ENCODE measurements at regions not wholly inside any gene's neighbourhood (a gene's known extent, or its start where the extent isn't known, plus 50 kb on each side); places are given as distances from the start of the nearest gene placed in this dataset.

GRCh38 chr5:174419540-174420132 is 304.7 kb upstream of the MSX2 start:
- Mint-ChIP-seq H3K27ac (no peak overlapping the region), H3K36me3 (ENCODE audit: low read depth) (no peaks in the 10 kb centered on the region), H3K9me3 (no peaks in the 10 kb centered on the region), H3K27me3 (peaks cover 18% of the 10 kb centered on the region), H3K4me3 (peak overlapping the region; percentile 47), H3K4me1 (ENCODE audit: low read depth) (peaks cover 8% of the 10 kb centered on the region)
- ChIA-PET CTCF (interaction anchor here (0.7 to 5.0 kb wide), 27 partner anchors 9 to 801 kb away, joined by 3 to 68 read pairs (median 4); no protein-coding TSS in a partner anchor), POLR2A (no interaction called here)
- intact Hi-C loops (cut with micrococcal nuclease), result loop anchor here (2.0 kb wide), 1 partner anchor 373 kb away; no protein-coding TSS in a partner anchor
- ATAC-seq, result peak; percentile 82
- peak; percentile 92 for DNase-seq
- TF ChIP-seq CTCF (IDR thresholded peaks at IDR 0.05), result peak; percentile 75

- Mint-ChIP-seq H3K4me3 (no peak overlapping the region), H3K27ac (no peak overlapping the region), H3K9me3 (no peaks in the 10 kb centered on the region), H3K36me3 (ENCODE audit: low read depth) (no peaks in the 10 kb centered on the region), H3K27me3 (peaks cover 16% of the 10 kb centered on the region), H3K4me1 (ENCODE audit: low read depth) (peaks cover 8% of the 10 kb centered on the region)
- TF ChIP-seq CTCF (IDR thresholded peaks at IDR 0.05), result no peak
- ChIA-PET CTCF (interaction anchor here (1.0 to 5.0 kb wide), 10 partner anchors 8 to 802 kb away, joined by 3 to 68 read pairs (median 6); no protein-coding TSS in a partner anchor), POLR2A (interaction anchor here (0.5 to 0.6 kb wide), 2 partner anchors 9 to 312 kb away, joined by 3 read pairs; no protein-coding TSS in a partner anchor)
- intact Hi-C loops (cut with micrococcal nuclease), result no loop called here
- ATAC-seq (no peak), DNase-seq (no peak)
Measured at GRCh38 chr5:174420651-174421407, 303.6 kb upstream of the MSX2 start.

- Mint-ChIP-seq H3K9me3 (no peaks in the 10 kb centered on the region), H3K27me3 (peaks cover 13% of the 10 kb centered on the region), H3K4me3 (no peak overlapping the region), H3K36me3 (ENCODE audit: low read depth) (no peaks in the 10 kb centered on the region), H3K27ac (no peak overlapping the region), H3K4me1 (ENCODE audit: low read depth) (peaks cover 8% of the 10 kb centered on the region)
- no peak for TF ChIP-seq CTCF (IDR thresholded peaks at IDR 0.05)
- intact Hi-C loops (cut with micrococcal nuclease), result no loop called here
- no peak for ATAC-seq
- no peak for DNase-seq
- ChIA-PET POLR2A (no interaction called here), CTCF (interaction anchor here (1.9 to 5.0 kb wide), 2 partner anchors 8 to 373 kb away, joined by 9 to 68 read pairs; no protein-coding TSS in a partner anchor)
Measured at GRCh38 chr5:174421408-174421805, 303.0 kb upstream of the MSX2 start.

GRCh38 chr5:174423558-174423957 is 300.8 kb upstream of the MSX2 start:
- ChIA-PET CTCF (interaction anchor here (0.6 to 1.5 kb wide), 2 partner anchors 8 to 370 kb away, joined by 3 to 4 read pairs; no protein-coding TSS in a partner anchor), POLR2A (no interaction called here)
- DNase-seq, result no peak
- no peak overlapping the region for H3K4me3 Mint-ChIP-seq
- peaks cover 3% of the 10 kb centered on the region for H3K27me3 Mint-ChIP-seq
- H3K9me3 Mint-ChIP-seq, result no peaks in the 10 kb centered on the region
- H3K4me1 Mint-ChIP-seq (ENCODE audit: low read depth), result peaks cover 6% of the 10 kb centered on the region
- no peaks in the 10 kb centered on the region for H3K36me3 Mint-ChIP-seq (ENCODE audit: low read depth)
- H3K27ac Mint-ChIP-seq, result no peak overlapping the region
- TF ChIP-seq CTCF (IDR thresholded peaks at IDR 0.05), result no peak
- intact Hi-C loops (cut with micrococcal nuclease), result no loop called here
- ATAC-seq, result no peak

All from activated CD8-positive, alpha-beta T cell treated with anti-CD3 and anti-CD28 coated beads for 36 hours (primary cell).